ENCODE measurements at regions not wholly inside any gene's neighbourhood (a gene's known extent, or its start where the extent isn't known, plus 50 kb on each side); places are given as distances from the start of the nearest gene placed in this dataset.

GRCh38 chr2:145488571-145488970 is 968.7 kb upstream of the ZEB2 start:
- DNase-seq (ENCODE audit: extremely low read depth, low read depth) = no peak

- peak; percentile 76 for DNase-seq (ENCODE audit: extremely low read depth, low read depth)
Observed at GRCh38 chr2:145484448-145485097, 964.7 kb upstream of the ZEB2 start.

GRCh38 chr2:145483854-145484253 is 963.9 kb upstream of the ZEB2 start:
- DNase-seq (ENCODE audit: extremely low read depth, low read depth) = no peak

- no peak for DNase-seq (ENCODE audit: extremely low read depth, low read depth)
Observed at GRCh38 chr2:145481334-145481922, 961.5 kb upstream of the ZEB2 start.

GRCh38 chr2:145464866-145465265 is 944.9 kb upstream of the ZEB2 start:
- DNase-seq (ENCODE audit: extremely low read depth, low read depth) = no peak

- DNase-seq (ENCODE audit: extremely low read depth, low read depth) = no peak
Observed at GRCh38 chr2:145460112-145460511, 940.2 kb upstream of the ZEB2 start.

DNA sequence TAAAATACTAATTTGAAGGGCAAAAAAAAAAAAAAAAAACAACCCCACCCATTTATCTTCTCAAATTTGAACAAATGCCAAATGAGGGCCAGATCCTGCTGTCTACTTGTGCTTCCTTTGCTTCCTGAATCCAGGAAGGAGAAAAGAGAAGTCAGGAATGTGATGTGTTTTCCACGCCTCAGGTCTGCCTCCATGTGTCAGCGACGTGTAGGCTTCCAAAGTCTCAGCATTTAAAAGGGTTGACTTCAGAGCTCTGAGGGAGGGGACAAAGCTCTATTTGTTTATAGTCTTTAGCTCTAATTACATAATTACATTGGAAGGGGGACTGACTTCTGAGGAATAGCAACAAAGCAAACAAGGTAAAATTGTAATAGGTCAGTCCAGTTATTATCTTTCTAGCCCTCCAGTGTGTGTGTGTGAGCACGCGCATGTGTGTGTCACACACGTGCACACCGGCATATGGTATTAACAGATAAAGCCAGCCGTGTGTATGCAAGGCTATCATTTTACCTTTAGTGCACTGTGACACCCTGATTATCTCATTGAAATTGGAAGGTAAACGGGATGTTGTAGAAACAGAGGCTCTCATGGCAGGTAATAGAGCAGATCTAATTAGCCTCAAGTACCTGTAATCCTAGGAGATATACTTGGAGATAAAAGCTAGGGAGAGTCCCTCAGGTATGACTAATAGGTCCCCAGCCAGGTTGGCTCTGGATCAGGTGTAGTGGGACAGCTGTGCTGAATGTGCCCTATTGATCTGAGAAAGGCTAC is 911.4 kb upstream of the ZEB2 start:
- DNase-seq (ENCODE audit: extremely low read depth, low read depth) = no peak

DNA sequence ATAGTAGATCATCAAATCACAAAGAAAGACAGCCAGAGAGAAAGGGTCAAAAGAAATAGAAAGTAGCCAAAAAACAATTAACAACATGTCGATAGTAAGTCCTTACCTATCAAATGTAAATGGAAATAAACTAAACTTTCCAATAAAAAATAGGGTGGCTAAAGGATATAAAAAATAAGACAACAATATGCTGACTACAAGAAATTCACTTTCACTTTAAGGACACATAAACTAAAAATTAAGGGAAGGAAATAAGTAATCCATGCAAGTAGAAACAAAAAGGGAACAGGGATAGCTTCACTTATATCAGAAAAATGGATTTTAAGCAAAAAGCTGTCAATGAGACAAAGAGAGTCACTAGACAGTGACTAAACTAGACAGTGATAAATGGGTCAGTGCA is 903.9 kb upstream of the ZEB2 start:
- no peak for DNase-seq (ENCODE audit: extremely low read depth, low read depth)

DNA sequence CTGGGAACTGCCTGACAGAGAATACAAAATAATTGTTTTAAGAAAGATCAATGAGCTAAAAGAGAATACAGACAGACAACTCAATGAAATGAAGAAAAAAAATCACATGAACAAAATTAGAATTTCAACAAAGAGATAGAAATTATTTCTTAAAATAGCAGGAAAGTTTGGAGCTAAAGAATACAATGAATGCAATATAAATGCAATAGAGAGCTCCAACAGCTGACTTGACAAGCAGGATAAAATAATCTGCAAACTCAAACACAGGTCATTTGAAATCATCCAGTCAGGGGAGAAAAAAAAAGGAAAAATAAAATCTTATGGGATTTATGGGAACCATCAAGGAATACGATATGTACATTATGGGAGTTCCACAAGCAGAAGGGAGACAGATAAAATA is 902.7 kb upstream of the ZEB2 start:
- DNase-seq (ENCODE audit: extremely low read depth, low read depth) = no peak

- no peak for DNase-seq (ENCODE audit: extremely low read depth, low read depth)
Observed at GRCh38 chr2:145421841-145422240, 901.9 kb upstream of the ZEB2 start.

DNA sequence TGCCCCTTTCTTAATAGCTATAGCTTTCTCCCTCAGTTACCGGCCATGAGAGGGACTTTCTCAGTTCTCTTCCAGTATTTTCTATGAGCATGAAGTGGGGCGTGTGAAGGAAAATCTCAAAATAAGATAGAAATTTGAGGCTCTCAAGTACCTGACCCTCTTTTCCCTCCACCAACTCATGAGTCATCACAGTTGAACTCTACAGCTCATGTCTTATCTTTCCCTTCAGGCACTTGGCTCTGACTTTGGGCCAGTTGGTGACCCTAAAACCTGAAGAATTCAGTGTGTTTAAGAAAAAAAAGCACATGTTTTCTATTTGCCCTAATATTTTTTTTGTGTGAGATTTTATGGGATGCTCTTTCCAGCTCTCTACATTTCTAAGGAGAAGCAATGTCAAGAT is 896.7 kb upstream of the ZEB2 start:
- no peak for DNase-seq (ENCODE audit: extremely low read depth, low read depth)

GRCh38 chr2:145415151-145415550 is 895.2 kb upstream of the ZEB2 start:
- DNase-seq (ENCODE audit: extremely low read depth, low read depth) = no peak

- DNase-seq (ENCODE audit: extremely low read depth, low read depth) = no peak
Observed at GRCh38 chr2:145413261-145414030, 893.5 kb upstream of the ZEB2 start.

- DNase-seq (ENCODE audit: extremely low read depth, low read depth) = no peak
Observed at GRCh38 chr2:145412155-145412554, 892.2 kb upstream of the ZEB2 start.

- DNase-seq (ENCODE audit: extremely low read depth, low read depth) = no peak
Observed at GRCh38 chr2:145411493-145411892, 891.6 kb upstream of the ZEB2 start.

- no peak for DNase-seq (ENCODE audit: extremely low read depth, low read depth)
Observed at GRCh38 chr2:145410086-145410485, 890.2 kb upstream of the ZEB2 start.

- no peak for DNase-seq (ENCODE audit: extremely low read depth, low read depth)
Observed at GRCh38 chr2:145408980-145409379, 889.1 kb upstream of the ZEB2 start.

GRCh38 chr2:145404690-145405089 is 884.8 kb upstream of the ZEB2 start:
- no peak for DNase-seq (ENCODE audit: extremely low read depth, low read depth)

- no peak for DNase-seq (ENCODE audit: extremely low read depth, low read depth)
Observed at GRCh38 chr2:145402706-145403277, 882.9 kb upstream of the ZEB2 start.

DNA sequence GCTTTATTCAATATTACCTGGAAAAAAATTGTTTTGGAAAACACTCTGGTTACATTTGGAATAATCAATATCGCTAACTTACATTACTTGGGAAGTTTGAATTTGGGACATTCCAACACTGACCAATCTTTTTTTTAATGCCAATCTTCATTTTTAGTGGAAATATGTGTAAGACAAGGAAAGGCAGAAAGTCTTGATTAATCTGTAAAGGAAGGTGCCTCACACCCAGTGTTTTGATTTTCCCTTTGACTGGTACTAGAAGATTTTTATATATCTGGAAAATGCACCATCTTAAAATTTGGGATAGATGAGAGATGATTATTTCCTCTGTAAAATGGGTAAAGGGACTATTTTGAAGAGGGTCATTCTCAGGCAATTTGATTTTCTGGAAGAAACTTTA is 879.2 kb upstream of the ZEB2 start:
- DNase-seq (ENCODE audit: extremely low read depth, low read depth) = no peak

GRCh38 chr2:145394181-145394580 is 874.3 kb upstream of the ZEB2 start:
- no peak for DNase-seq (ENCODE audit: extremely low read depth, low read depth)

Measured in NCI-H460 (cell line).